CD4-positive, alpha-beta T cell treated with Interleukin-15 for 1 hour (primary cell): ENCODE measurements at regions not wholly inside any gene's neighbourhood (a gene's known extent, or its start where the extent isn't known, plus 50 kb on each side); places are given as distances from the start of the nearest gene placed in this dataset.

ENCODE experiments used
- DNase-seq: peaks from one replicate; pipeline ENCODE4 v3.0.0-alpha.2; 2020

DNA sequence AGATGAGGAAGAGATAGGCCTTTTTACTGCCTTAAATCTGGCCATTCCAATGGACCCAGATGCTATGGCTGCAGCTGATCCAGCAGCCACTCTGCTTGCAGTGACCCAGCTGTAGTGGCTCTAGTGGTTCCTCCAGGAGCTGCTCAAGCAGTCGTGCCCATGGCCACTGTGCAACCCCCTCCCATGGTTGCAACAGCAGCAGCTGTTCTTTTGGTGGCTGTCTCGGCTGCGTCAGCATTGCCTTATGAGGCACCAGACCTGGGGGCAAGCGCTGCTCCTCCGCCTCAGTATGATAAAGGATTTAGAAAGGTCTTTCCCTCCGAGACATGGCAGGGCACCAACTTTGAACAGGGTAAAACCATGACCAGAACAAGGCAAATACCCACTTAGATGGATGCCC lies 384.9 kb upstream of the DCC start:
- DNase-seq = no peak

DNA sequence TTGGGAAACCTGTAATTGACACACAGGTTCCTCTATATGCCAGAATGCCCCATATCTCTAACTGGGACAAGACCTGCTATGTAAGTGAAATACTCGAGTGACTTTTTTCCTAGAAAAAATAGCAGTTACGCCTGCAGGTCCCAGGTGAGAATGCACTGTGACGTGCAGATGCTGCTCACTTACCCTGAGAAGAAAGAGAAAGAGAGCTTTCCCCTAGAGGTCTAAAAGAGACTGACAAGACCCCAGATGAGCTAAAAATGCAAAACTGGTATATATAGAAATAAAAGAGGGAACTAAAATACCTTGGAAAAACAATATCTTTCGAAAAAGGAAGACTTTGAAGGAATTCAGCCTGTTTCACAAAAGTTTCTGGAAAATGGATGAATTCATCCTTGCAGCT lies 383.0 kb upstream of the DCC start:
- DNase-seq = no peak

DNA sequence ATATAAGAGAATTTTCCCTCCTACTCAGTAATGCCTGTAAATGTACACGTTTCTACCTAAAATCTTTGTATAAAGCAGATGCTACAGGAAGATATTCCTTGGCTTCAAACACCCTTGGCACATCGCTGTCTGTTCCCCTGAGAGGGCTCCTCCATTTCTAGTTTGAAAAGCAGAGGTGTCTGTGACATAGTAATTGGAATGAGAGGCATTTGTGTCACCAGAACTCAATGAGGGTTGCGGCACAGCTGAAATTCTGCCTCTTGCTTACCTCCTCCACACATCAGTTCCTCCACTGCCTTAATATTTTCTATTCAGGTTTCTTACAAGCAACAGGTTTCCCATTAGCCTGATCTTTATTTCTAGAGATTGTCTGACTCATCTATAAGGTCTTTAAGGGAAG lies 359.9 kb upstream of the DCC start:
- DNase-seq = no peak

DNA sequence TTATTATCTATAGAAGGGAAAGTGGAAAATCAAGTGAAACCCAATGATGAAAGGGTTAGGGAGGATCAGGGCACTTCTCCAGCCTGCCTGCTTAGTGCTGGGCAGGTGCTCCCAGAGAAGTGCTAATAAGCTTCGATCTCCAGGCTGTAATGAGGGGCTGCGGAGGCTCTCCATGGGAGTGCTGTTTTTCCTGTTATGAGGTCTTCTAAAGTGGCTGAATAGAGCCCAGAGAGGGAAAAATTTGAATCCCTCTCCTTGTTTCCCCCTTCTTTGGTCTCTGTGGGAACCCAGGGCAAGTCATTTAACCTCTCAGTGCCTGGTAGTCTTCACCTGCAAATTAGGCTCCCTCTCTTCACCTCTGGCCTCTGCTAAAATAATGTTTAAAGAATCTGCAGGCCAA lies 351.7 kb upstream of the DCC start:
- DNase-seq = no peak

DNA sequence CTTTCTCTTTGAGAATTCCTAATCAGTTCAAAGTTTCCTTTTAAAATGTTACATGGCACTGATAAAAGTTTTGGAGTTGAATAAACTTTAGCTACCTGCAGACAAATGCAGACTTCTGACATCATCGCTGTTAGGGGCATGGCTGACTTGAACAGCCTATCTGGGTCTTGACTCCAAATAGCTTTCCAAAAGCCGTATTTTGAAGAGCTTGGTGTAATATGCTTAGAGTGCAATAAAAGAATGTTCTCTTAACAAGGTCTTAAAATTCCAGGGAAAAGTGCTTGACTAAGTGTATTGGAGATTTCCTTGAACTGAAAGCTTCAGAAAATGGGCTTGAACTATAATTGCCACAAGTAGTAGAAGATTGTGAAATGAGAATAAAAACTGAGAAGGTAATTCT lies 342.9 kb upstream of the DCC start:
- no peak for DNase-seq

DNA sequence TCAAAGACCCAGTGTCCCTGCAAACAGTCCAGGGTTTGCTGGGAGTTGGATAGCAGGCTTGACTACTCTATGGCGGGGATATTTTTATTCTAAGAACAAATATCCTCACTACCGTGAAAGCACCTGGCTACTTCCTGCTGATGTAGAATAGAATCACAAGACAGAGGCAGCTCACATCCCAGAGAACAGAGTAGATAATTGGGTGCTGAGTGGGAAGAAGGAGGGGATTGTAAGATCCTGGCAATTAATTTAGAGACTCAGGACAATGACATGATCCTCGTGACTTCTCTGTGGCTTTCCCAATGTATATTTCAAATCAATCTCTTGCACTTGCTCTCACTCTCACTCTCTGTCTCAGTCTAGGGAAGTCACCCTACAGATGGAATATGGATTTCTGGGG lies 341.9 kb upstream of the DCC start:
- no peak for DNase-seq

DNA sequence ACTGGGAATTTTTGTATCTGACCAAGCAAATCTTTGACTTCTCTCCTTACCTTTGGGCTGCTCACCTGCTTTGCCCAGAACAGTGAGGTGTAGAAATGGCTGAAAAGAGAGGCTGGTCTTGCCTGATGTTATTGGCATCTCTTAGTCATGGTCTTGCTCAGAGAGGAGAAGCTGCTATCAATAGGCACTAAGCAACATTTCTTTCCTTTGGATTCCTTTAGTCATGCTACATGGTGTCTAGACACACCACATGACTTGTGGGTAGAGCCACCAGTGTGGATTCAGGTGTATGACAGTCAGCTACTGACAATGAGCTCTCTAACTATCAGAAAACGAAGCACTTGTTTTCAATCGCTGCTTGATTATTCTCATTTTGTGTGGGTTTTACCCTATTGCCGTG lies 341.3 kb upstream of the DCC start:
- DNase-seq = no peak

DNA sequence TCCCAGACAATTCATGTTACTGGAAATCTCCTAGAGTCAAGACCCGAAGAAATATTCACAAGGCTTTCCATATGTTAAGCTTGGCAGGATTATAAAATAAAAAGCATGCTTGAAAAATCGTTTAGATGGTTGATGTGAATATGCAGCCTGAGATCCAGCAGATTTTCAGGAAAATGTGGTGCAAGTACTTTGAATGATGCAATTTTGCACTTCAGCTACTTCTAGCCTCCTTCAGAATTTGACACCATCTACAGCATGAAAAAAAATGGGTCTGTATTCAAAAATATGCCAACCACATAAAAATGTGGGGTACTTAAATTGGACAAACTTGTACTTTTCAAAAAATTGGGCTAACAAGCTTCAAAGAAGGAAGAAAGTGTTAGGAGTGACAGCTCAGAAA lies 340.6 kb upstream of the DCC start:
- no peak for DNase-seq

DNA sequence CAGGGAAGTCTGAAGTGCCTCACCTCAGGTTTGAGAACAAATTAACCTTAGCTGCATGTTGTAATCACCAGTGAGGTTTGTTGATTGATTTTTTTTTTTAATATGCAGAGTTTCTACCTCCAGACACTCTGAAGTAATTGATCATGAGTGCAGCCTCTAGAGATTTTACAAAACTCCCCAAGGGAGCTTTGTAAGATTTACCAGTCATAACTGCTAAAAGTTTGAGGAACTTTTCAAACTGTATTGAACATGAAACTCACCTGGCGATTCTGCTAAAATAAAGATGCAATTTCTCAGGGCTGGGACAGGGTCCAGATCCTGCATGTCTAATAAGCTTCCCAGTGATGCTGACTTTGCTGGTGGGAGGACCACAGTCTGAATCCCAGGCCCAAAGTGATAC lies 339.6 kb upstream of the DCC start:
- DNase-seq = no peak

DNA sequence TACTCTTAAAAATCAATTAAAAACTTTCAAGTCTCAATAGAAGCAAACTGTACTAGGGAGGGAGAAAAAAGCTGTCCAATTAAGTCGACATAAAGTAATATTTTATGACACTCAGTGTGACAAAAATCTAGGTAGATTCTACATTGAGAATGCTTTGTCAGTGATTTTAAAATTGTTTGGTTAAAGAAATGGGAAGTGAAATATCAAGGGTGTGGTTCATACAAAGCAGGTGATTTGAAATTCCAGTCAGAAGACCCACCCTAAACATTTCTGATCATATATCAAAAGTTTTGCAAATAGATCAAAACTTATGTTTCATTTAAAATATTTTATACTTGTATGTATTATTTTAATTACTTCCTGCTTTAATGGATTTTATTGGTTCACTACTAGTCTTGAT lies 338.9 kb upstream of the DCC start:
- DNase-seq = no peak

DNA sequence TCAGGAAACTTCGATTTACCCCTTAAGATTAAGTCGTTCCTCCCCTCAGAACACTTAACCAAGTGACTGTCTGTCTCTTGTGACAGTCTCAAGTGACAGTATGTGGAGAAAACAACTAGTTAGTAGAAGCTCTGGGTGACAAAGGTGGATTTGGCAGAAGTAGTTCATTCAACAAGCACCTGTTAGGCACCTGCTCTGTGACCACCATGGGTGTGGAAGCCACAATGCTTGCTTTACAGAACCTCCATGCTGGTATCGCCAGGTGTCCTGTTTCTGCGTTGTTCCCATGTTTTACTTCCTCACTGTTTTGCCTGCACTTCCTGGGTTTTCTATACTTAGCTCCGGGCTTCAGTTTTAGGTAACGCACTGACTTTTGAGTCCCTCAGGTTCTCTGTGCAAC lies 337.4 kb upstream of the DCC start:
- no peak for DNase-seq

DNA sequence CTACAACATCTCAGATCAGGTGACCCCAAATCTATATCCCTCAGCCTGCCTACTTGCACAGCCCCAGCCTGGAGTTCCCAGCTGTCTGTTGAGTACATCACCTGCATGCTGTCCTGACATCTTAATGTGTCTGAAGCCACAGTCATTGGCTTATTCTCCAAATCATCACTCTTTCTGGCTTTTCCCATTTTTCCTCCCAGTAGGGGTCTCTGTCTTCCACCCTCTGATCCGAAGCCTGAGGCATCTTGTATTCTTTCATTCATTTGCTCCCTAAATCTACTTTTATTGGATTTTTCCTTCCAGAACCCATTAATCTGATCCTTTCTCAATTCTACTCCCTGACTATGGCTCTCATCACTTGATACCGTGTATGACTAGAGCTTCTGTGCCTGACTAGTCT lies 332.9 kb upstream of the DCC start:
- no peak for DNase-seq

DNA sequence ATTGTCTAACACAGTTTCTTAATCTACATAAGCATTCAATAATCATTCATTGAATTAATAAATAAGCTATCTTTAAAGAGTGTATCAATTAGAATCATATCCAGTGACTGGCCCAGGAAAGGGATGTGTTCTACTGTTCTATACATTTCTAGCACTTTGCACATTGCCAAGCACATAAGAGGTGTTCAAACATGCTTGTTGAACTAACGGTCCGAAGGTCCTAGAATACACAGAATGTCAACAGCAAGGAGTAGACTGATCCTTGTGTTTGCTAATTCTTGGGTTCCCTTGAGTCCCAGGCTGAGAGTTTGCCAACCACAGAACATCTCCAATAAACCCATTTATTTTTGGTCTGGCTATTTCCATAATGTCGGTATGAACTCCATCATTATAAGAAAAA lies 331.7 kb upstream of the DCC start:
- no peak for DNase-seq

DNA sequence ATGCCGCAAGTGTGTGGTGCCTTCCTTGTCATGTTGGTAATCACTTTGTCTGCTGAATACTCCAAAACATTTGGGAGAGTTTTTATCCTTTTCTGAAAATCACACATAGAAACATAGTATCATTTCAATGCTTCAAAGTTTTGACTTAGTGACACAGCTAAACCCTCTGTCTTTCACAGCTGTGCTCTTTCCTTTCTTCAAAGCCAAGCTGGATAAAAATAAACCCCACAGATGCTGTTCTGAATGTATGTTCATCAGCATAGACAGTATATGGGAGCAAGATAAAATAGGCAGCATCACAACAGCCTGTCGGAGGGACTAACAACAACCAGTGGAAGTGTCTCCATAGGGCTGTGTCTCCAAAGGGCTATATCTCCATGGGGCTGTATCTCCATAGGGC lies 331.3 kb upstream of the DCC start:
- DNase-seq = no peak

DNA sequence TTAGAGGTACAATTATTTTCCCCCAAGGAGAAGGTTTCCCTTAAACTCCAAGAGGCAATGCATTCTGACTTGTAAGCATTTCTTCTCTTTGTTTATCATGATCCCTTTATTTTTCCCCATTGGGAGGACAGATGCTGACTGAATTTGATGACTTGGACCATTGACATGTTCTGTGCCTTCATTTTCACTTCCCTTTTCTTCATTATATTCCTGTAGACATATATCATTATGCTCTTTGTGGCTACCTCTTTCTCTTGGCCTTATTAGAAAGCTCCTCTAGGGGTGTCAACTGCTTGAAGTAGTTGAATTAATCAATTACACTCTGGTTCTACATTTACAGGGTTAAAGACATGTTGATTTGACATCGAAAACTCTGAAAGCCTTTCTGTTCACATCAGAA lies 330.0 kb upstream of the DCC start:
- DNase-seq = no peak

DNA sequence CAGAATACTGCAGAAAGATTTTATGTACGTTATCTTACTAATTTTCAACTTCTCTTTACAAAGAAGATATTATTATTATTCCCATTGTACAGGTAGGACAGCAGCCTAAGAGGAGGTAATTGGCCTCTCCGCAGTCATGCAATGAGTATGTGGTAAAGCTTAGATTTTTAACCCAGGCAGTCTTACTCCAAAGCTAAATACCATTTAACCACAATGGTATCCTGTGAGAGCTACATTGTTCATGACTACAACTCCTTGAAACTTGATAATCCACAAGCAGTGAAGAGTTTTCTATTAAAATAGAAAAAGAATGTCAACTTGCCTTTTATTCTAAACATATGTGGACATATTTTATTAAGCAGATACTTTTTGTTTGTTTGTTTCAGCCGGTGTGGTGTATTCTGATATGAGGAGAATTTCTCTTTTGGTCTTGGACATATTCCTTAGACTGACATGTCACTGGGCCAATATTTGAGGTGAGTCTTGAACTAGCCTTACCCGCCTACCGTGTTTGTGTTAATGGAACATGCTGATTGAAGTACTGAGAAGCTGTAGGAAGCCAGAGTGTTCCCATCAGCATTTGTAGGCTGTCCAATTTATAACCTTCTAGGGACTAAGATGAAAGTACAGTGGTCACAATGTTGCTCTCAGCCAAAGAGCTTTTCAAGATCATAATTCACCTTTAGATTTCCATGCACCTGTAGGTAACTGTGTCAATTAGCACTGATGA lies 293.9 kb upstream of the DCC start:
- DNase-seq = no peak

DNA sequence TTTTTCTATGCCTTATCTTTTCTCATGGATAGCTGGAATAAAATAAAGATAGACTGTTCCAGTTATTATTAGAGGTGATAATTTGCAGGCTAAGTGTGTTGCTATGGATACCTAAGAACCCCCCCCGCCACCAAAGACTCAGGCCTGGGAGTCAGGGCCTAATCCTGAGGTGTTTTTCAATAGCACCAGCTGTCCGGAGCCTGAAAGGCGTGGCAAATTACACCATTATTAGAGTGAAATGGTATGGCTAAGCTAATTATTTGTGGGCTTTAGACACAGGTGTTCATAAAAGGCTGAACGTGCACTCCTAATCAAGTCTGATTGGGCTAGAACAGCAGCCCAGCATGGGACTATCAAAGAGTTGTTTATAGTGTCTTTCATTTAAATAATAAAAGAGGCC lies 293.2 kb upstream of the DCC start:
- no peak for DNase-seq

DNA sequence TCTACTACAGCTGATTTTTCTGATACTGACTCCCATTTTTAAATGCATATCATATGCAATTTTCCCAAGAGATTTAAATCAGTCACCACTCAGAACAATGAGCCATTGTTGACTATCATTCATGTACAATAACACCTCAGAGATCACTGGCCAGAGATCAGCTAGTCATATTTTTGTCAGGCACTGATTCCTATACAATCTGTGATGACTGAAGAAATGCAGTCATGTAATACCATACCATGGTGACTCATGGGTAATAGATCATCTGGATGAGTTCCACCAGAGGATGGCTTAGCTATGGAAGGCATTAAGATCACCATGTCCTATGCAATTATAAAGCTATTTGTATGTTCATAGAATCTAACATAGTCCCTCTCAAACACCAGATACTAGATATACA lies 285.7 kb upstream of the DCC start:
- DNase-seq = no peak

DNA sequence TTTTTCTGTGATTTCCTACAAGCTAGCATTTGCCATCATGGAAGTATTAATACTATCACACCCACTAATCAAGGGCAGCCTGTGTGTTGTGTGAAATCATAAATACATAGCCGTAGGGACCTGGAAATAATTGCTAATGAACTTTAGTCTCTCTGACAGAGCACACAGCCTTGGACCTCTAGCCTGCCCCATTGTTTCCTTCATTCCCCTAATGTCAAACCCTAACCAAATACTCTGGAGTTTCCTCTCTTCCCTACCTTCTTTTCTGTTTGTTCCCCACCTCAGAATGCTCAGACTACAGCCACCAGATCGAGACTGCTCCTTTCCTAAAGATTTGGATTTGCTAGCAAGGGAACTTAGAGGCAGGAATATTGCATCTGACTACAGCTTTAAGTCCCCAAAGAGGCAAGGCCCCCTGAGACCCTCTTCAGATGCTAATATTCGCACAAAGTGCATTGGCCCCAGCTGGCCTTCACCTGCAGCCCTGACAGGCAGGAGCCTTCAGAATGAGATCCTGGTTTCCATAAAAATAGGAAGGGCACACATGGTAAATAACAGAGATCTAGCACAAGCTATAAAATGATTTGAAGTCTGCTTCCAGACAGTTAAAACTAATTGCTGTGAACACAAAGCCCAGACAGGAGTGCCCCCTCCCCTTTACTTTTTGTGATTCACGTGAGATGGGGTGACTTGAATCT lies 279.2 kb upstream of the DCC start:
- DNase-seq = no peak

DNA sequence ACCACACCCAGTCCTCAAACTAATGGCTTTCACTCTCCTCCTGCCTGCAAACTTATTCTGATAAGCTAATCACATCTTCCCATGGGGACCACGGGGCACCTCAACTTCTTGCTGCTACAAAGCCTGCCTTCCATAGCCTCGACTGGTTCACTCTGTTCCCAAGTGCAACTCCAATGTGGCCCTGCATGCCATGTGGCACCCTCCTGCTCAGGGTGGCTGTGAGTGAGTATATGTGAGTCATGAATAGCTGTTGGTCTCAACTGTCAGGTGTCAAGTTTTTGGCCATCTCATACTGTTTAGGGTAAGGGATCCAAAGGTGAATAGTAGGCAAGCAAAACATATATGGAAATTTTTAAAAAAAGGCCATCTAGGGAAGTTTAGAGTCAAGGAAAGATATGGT lies 276.1 kb upstream of the DCC start:
- no peak for DNase-seq

DNA sequence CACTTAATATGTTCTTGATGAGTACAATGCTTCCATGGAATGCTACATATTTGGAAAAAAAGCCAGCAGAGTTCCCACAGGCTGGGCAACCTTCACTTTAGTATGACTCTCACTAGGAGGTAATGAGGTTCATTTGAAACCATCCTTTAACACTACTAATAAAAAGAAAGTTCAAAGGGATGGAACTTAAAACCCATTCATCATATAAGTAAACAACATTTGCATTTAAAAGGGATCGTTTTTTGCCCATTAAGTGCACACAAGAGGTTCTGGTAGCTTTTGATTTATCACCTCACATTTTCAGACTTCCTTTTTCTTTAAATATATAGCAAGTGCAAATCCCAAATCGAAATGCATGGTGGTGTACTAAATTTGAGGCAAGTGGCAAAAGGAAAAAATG lies 270.8 kb upstream of the DCC start:
- no peak for DNase-seq

DNA sequence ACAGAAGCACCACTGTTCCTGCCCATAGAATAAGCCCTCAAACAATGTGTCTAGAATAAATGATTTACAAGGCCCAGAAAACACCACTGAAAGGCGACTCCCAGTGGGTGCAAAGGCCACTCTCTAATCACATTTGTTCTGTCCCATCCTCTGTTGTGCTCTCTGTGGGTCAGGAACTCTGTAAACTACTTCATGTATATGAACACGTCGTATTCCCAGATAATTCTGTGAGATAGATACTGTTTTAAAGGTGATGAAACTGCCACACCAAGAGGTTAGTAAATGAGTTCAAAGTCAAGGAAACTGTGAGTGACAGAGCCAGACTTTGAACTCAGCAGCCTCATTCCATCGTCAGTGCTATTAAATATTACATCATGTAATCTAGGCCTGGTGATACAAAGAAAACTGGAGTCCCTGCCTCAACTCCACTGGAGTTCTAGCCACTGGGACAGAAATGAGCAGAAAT lies 269.7 kb upstream of the DCC start:
- no peak for DNase-seq

DNA sequence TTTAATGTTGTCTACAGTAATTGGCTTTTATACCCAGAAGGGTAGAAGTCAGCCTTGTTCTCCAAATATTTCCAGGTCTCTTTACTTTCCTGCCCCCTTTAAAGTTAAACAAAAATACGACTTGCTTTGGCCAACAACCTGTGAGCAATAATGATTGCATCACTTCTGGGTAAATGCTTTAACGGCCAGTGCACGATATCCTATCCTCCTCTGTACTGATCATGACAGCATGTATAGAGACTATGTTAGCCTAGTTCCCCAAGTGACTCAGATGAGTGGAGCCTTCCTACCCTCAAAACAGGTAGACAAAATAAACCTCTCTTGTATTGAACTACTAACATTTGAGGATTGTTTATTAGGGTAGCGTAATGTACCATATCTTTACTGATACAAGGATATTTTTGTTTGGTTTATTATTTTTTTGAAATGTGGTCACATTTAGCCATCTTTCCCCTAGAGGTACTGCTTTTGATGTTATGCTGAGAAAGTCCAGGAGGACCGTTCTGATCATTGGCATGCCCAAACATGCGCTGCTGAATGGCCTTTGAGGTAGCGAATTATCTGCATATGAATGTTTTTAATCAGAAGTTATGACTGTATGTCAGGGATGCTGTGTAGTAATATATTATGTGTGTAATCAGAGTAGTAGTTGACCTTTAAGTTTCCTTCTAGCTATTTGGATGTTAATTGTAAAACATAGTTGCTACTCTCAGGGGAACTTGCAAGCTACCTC lies 262.6 kb upstream of the DCC start:
- no peak for DNase-seq

DNA sequence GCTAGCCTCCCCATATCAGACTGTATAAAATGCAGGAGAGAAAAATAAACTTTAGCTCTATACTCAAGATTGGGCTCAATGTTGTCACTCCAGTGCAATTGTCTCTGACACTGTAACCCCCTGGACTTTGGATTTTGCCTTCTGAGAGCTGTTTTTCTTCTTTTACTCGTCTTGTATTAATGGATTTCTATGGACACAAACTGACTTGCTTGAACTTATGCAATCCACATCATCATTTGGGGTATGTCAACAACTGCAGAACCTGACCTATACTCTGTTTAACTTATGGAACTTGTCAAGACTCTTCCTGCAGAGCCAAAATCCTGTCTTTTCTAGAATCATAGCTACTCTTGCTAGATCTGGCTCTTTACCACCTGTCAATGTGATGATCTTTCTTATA lies 257.8 kb upstream of the DCC start:
- no peak for DNase-seq
